Vagina (tissue), 2 donors: ENCODE measurements at regions not wholly inside any gene's neighbourhood (a gene's known extent, or its start where the extent isn't known, plus 50 kb on each side); places are given as distances from the start of the nearest gene placed in this dataset.

Experiments
- DNase-seq, 2 donors: peaks; one replicate each; pipeline ENCODE4 v3.0.0-alpha.2; 2017; ENCODE audit errors: extremely low spot score in 2 of 2
- H3K27ac ChIP-seq: fragments of 200-600 bp; sonication (generic); one replicate; pipeline ENCODE4 v1.5.1; 2019
- H3K27me3 ChIP-seq: fragments of 200-600 bp; sonication (generic); one replicate; pipeline ENCODE4 v1.5.1; 2019
- H3K36me3 ChIP-seq, 2 donors: fragments of 200-600 bp; sonication (generic); one replicate each; pipeline ENCODE4 v1.5.1; 2017 to 2019
- H3K4me1 ChIP-seq: fragments of 200-600 bp; sonication (generic); one replicate; pipeline ENCODE4 v1.5.1; 2019
- H3K4me3 ChIP-seq, 2 donors: fragments of 200-600 bp; sonication (generic); 1 replicate in 1 of 2; 2 replicates in 1 of 2; pipeline ENCODE4 v1.5.1; 2016 to 2019
- H3K9me3 ChIP-seq: fragments of 200-600 bp; sonication (generic); one replicate; pipeline ENCODE4 v1.5.1; 2019
- POLR2A ChIP-seq, 2 donors: fragments of 450-650 bp; IDR thresholded peaks; one replicate each; pipeline ENCODE4 v1.6.1; 2017; ENCODE audit warnings: antibody characterized with exemption in 2 of 2, mild to moderate bottlenecking in 2 of 2, moderate library complexity in 2 of 2
- POLR2AphosphoS5 ChIP-seq, 2 donors: sonication (generic); formaldehyde crosslinking; IDR thresholded peaks; one replicate each; pipeline ENCODE4 v1.9.0; 2017; ENCODE audit warnings: antibody characterized with exemption in 2 of 2, mild to moderate bottlenecking in 2 of 2, low read depth in 1 of 2; ENCODE audit not compliant: insufficient read depth in 1 of 2
- intact Hi-C: fragments of 100-400 bp; cut with DNase I; formaldehyde crosslinking; loops from one replicate; pipeline ENCODE4 v1.15.1; 2023
- TF ChIP-seq, protein P1 (sequence below), 3 experiments: fragments of 450-650 bp in 2 of 3; fragments of 200-600 bp in 1 of 3; sonication (generic) in 1 of 3; IDR thresholded peaks; one replicate each; pipeline ENCODE4 v1.5.1; 2017 to 2019; ENCODE audit warnings: antibody characterized with exemption in 3 of 3, mild to moderate bottlenecking in 2 of 3, moderate library complexity in 2 of 3

GRCh38 chr12:89179983-89180382 is 172.3 kb downstream of the DUSP6 start:
- peaks cover 25% of the 10 kb centered on the region for H3K4me1 ChIP-seq
- H3K36me3 ChIP-seq, result no peaks in the 10 kb centered on the region
- DNase-seq, result no peak
- no peaks in the 10 kb centered on the region for H3K9me3 ChIP-seq
- intact Hi-C loops, result no loop called here
- no peak overlapping the region for H3K4me3 ChIP-seq
- no peak overlapping the region for H3K27ac ChIP-seq
- H3K27me3 ChIP-seq, result no peaks in the 10 kb centered on the region
- TF ChIP-seq, protein P1, sequence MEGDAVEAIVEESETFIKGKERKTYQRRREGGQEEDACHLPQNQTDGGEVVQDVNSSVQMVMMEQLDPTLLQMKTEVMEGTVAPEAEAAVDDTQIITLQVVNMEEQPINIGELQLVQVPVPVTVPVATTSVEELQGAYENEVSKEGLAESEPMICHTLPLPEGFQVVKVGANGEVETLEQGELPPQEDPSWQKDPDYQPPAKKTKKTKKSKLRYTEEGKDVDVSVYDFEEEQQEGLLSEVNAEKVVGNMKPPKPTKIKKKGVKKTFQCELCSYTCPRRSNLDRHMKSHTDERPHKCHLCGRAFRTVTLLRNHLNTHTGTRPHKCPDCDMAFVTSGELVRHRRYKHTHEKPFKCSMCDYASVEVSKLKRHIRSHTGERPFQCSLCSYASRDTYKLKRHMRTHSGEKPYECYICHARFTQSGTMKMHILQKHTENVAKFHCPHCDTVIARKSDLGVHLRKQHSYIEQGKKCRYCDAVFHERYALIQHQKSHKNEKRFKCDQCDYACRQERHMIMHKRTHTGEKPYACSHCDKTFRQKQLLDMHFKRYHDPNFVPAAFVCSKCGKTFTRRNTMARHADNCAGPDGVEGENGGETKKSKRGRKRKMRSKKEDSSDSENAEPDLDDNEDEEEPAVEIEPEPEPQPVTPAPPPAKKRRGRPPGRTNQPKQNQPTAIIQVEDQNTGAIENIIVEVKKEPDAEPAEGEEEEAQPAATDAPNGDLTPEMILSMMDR (IDR thresholded peaks at IDR 0.05), result no peak
- peak in 1 of 2 donors; percentile 91 for TF ChIP-seq POLR2AphosphoS5 (IDR thresholded peaks at IDR 0.05; ENCODE audit: insufficient read depth in 1 of 2, low read depth in 1 of 2)

DNA sequence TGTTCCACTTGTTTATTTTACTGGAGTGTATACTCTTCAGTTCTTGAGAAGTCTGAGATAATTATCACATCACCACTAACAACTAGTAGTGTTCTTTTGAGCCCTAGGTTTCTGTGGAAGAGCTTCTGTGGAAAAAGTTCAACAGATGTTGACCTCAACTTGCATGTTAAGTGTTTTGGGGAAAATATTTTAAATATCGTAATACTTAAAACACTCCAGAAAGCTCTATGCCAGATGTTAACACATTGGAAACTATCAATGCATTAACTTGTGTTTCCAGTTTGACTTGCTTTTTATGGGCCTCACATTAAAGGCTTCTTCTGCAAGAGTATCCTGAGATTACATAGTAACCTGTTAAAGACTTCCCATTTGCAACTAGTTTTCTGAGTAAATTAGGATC is 173.1 kb downstream of the DUSP6 start:
- Histone ChIP-seq H3K9me3 (no peaks in the 10 kb centered on the region), H3K4me1 (peaks cover 25% of the 10 kb centered on the region), H3K27me3 (no peaks in the 10 kb centered on the region), H3K4me3 (no peak overlapping the region), H3K36me3 (no peaks in the 10 kb centered on the region), H3K27ac (no peak overlapping the region)
- TF ChIP-seq POLR2A (IDR thresholded peaks at IDR 0.05), result no peak
- TF ChIP-seq, protein P1 (IDR thresholded peaks at IDR 0.05), result no peak
- no peak for TF ChIP-seq POLR2AphosphoS5 (IDR thresholded peaks at IDR 0.05; ENCODE audit: insufficient read depth in 1 of 2, low read depth in 1 of 2)
- intact Hi-C loops, result no loop called here
- no peak for DNase-seq

DNA sequence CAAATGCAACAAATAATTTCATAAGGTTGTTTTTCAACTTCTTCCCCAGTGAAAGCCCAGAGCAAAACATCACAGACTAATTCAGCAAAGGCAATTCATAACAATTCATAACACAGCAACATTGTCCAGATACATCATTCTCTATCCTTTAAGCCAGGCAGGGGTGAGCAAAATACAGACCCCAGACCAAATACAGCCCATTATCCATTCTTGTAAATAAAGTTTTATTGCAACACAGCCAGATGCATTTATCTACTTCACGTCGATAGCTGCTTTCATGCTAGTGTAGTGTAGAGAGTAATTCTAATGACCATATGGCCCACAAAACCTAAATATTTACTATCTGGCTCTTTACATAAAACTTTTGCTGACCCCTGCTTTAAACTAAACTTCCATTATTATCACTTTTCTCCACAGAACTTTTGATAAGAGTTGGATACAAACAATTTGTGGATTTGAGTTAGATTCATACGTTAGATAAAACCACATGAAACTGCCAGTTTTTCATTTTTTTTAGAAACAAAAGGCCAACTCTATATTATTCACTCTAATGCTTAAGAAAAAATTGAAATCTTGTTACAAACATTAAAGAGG is 174.4 kb downstream of the DUSP6 start:
- no peak overlapping the region for H3K4me3 ChIP-seq
- H3K27me3 ChIP-seq, result no peaks in the 10 kb centered on the region
- intact Hi-C loops, result no loop called here
- no peak overlapping the region for H3K27ac ChIP-seq
- no peaks in the 10 kb centered on the region for H3K9me3 ChIP-seq
- H3K4me1 ChIP-seq, result peaks cover 25% of the 10 kb centered on the region
- no peaks in the 10 kb centered on the region for H3K36me3 ChIP-seq
- DNase-seq, result no peak
- TF ChIP-seq, protein P1 (IDR thresholded peaks at IDR 0.05), result no peak

- intact Hi-C loops, result no loop called here
- Histone ChIP-seq H3K9me3 (no peaks in the 10 kb centered on the region), H3K4me3 (no peak overlapping the region), H3K4me1 (peaks cover 23% of the 10 kb centered on the region), H3K27me3 (no peaks in the 10 kb centered on the region), H3K27ac (no peak overlapping the region), H3K36me3 (no peaks in the 10 kb centered on the region)
- TF ChIP-seq POLR2AphosphoS5 (IDR thresholded peaks at IDR 0.05; ENCODE audit: insufficient read depth in 1 of 2, low read depth in 1 of 2) (no peak), POLR2A (IDR thresholded peaks at IDR 0.05) (no peak)
- TF ChIP-seq, protein P1 (IDR thresholded peaks at IDR 0.05), result no peak
- no peak for DNase-seq
These were observed 175.6 kb downstream of the DUSP6 start for GRCh38 chr12:89176676-89177075.

DNA sequence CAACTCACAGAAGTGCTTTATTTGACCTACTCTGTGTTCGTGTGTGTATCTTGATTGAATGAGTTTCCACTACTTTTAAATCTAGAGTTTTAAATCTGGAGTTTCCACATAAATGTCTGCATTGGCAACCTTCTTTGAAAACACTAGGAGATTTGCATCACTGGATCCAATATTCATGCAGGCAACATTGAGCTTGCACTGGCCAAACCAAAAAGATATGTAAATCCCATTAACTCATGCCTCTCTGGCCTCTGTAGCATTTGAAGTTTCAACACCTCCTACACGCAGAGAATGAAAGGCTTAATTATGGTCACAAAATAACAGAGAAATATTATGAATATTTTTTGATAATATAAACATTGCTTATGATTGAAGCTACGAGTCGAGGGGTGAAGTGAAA is 178.6 kb downstream of the DUSP6 start:
- Histone ChIP-seq H3K4me1 (no peaks in the 10 kb centered on the region), H3K27ac (no peak overlapping the region), H3K9me3 (no peaks in the 10 kb centered on the region), H3K27me3 (no peaks in the 10 kb centered on the region), H3K36me3 (no peaks in the 10 kb centered on the region), H3K4me3 (no peak overlapping the region)
- no peak for TF ChIP-seq POLR2AphosphoS5 (IDR thresholded peaks at IDR 0.05; ENCODE audit: insufficient read depth in 1 of 2, low read depth in 1 of 2)
- TF ChIP-seq, protein P1 (IDR thresholded peaks at IDR 0.05), result no peak
- no peak for TF ChIP-seq POLR2A (IDR thresholded peaks at IDR 0.05)
- DNase-seq, result no peak
- intact Hi-C loops, result no loop called here
